Astrocyte (in vitro differentiated cells and primary cell): ENCODE measurements at regions not wholly inside any gene's neighbourhood (a gene's known extent, or its start where the extent isn't known, plus 50 kb on each side); places are given as distances from the start of the nearest gene placed in this dataset.

Experiments
- DNase-seq: peaks from one replicate; pipeline ENCODE4 v3.0.0-alpha.2; 2010; ENCODE audit warnings: low read depth
- FAIRE-seq: peaks from 2 replicates; lab custom pipeline; 2011; peaks lifted over from hg19 to GRCh38; lab: Jason Lieb, UNC
- H2AFZ ChIP-seq: 2 replicates; pipeline ENCODE4 v1.6.0; 2012; ENCODE audit warnings: low read depth, low read length, inconsistent platforms
- H3K27ac ChIP-seq: 2 replicates; pipeline ENCODE4 v1.5.1; 2011; ENCODE audit warnings: low read depth, low read length, inconsistent platforms
- H3K27me3 ChIP-seq: 2 replicates; pipeline ENCODE4 v1.6.0; 2011; ENCODE audit warnings: low read length, inconsistent platforms; ENCODE audit not compliant: insufficient read depth
- H3K36me3 ChIP-seq: 2 replicates; pipeline ENCODE4 v1.5.1; 2011; ENCODE audit warnings: low read length, inconsistent platforms; ENCODE audit not compliant: insufficient read depth
- H3K4me1 ChIP-seq: 2 replicates; pipeline ENCODE4 v1.5.1; 2011; ENCODE audit warnings: low read length, inconsistent platforms; ENCODE audit not compliant: insufficient read depth
- H3K4me2 ChIP-seq: 2 replicates; pipeline ENCODE4 v1.6.0; 2012; ENCODE audit warnings: low read length, inconsistent platforms
- H3K4me3 ChIP-seq: 2 replicates; pipeline ENCODE4 v1.5.1; 2011; ENCODE audit warnings: low read depth, mild to moderate bottlenecking, low read length, inconsistent platforms; ENCODE audit not compliant: insufficient read depth
- H3K79me2 ChIP-seq: 2 replicates; pipeline ENCODE4 v1.6.0; 2012; ENCODE audit warnings: mild to moderate bottlenecking, low read length, inconsistent platforms; ENCODE audit not compliant: insufficient read depth
- H3K9ac ChIP-seq: 2 replicates; pipeline ENCODE4 v1.6.0; 2012; ENCODE audit warnings: mild to moderate bottlenecking, low read length, inconsistent platforms
- H3K9me3 ChIP-seq: 2 replicates; pipeline ENCODE4 v1.5.1; 2012; ENCODE audit warnings: low read depth, mild to moderate bottlenecking, low read length, inconsistent platforms; ENCODE audit not compliant: insufficient read depth
- H4K20me1 ChIP-seq: 2 replicates; pipeline ENCODE4 v1.6.0; 2012; ENCODE audit warnings: low read length, inconsistent platforms; ENCODE audit not compliant: insufficient read depth
- H3K27ac Mint-ChIP-seq: one replicate; pipeline ENCODE4 v1.8.0; 2021; ENCODE audit warnings: mild to moderate bottlenecking, mixed read lengths; ENCODE audit not compliant: unreplicated experiment
- H3K27me3 Mint-ChIP-seq: one replicate; pipeline ENCODE4 v1.8.0; 2021; ENCODE audit warnings: low read depth, mixed read lengths; ENCODE audit not compliant: unreplicated experiment
- H3K36me3 Mint-ChIP-seq: one replicate; pipeline ENCODE4 v1.8.0; 2021; ENCODE audit warnings: low read depth, mixed read lengths; ENCODE audit not compliant: unreplicated experiment
- H3K4me1 Mint-ChIP-seq: one replicate; pipeline ENCODE4 v1.8.0; 2021; ENCODE audit warnings: low read depth, mixed read lengths; ENCODE audit not compliant: unreplicated experiment
- H3K4me3 Mint-ChIP-seq: one replicate; pipeline ENCODE4 v1.8.0; 2021; ENCODE audit warnings: mild to moderate bottlenecking, moderate library complexity, mixed read lengths; ENCODE audit not compliant: unreplicated experiment
- H3K9me3 Mint-ChIP-seq: one replicate; pipeline ENCODE4 v1.8.0; 2021; ENCODE audit warnings: mild to moderate bottlenecking, mixed read lengths; ENCODE audit not compliant: unreplicated experiment
- CTCF ChIP-seq: IDR thresholded peaks from 2 replicates; pipeline ENCODE4 v1.5.1; 2011; ENCODE audit warnings: low read depth, mild to moderate bottlenecking, inconsistent platforms, low read length, moderate library complexity; ENCODE audit not compliant: insufficient read depth
- EZH2 ChIP-seq: IDR thresholded peaks from 2 replicates; pipeline ENCODE4 v1.6.1; 2012; ENCODE audit warnings: mild to moderate bottlenecking, low read length, inconsistent platforms; ENCODE audit not compliant: insufficient read depth

GRCh38 chr4:117768610-117769009 lies 265.7 kb upstream of the NDST3 start:
- no peak overlapping the region for H3K4me3 ChIP-seq
- no peak overlapping the region for H3K27ac ChIP-seq
- no peaks in the 10 kb centered on the region for H3K27me3 ChIP-seq
- Mint-ChIP-seq H3K4me1 (no peaks in the 10 kb centered on the region), H3K36me3 (no peaks in the 10 kb centered on the region), H3K4me3 (no peak overlapping the region), H3K9me3 (no peaks in the 10 kb centered on the region), H3K27me3 (no peaks in the 10 kb centered on the region), H3K27ac (no peak overlapping the region)
- no peaks in the 10 kb centered on the region for H3K36me3 ChIP-seq
- H3K4me2 ChIP-seq, result no peak overlapping the region
- DNase-seq (no peak), FAIRE-seq (no peak)
- no peak overlapping the region for H3K9ac ChIP-seq
- no peak overlapping the region for H2AFZ ChIP-seq
- H3K4me1 ChIP-seq, result peaks cover 8% of the 10 kb centered on the region
- no peaks in the 10 kb centered on the region for H4K20me1 ChIP-seq
- TF ChIP-seq EZH2 (no peak), CTCF (no peak)
- no peaks in the 10 kb centered on the region for H3K9me3 ChIP-seq
- H3K79me2 ChIP-seq, result no peaks in the 10 kb centered on the region

- FAIRE-seq (no peak), DNase-seq (no peak)
- H4K20me1 ChIP-seq, result no peaks in the 10 kb centered on the region
- H3K4me1 Mint-ChIP-seq, result no peaks in the 10 kb centered on the region
- H3K9me3 ChIP-seq, result no peaks in the 10 kb centered on the region
- no peak for TF ChIP-seq EZH2
- no peak for TF ChIP-seq CTCF
- H3K79me2 ChIP-seq, result no peaks in the 10 kb centered on the region
- H3K36me3 ChIP-seq, result no peaks in the 10 kb centered on the region
- no peak overlapping the region for H3K4me2 ChIP-seq
- no peak overlapping the region for H2AFZ ChIP-seq
- no peak overlapping the region for H3K27ac Mint-ChIP-seq
- no peak overlapping the region for H3K4me3 ChIP-seq
- peaks cover 8% of the 10 kb centered on the region for H3K4me1 ChIP-seq
- H3K27ac ChIP-seq, result no peak overlapping the region
- no peaks in the 10 kb centered on the region for H3K27me3 ChIP-seq
- no peaks in the 10 kb centered on the region for H3K36me3 Mint-ChIP-seq
- no peak overlapping the region for H3K4me3 Mint-ChIP-seq
- H3K9ac ChIP-seq, result no peak overlapping the region
- H3K9me3 Mint-ChIP-seq, result no peaks in the 10 kb centered on the region
- H3K27me3 Mint-ChIP-seq, result no peaks in the 10 kb centered on the region
Measured at GRCh38 chr4:117770269-117771102, 263.8 kb upstream of the NDST3 start.

GRCh38 chr4:117771647-117772337 lies 262.5 kb upstream of the NDST3 start:
- no peak overlapping the region for H3K4me3 ChIP-seq
- FAIRE-seq (no peak), DNase-seq (no peak)
- H3K9me3 ChIP-seq, result no peaks in the 10 kb centered on the region
- Mint-ChIP-seq H3K36me3 (no peaks in the 10 kb centered on the region), H3K4me1 (no peaks in the 10 kb centered on the region), H3K27ac (no peak overlapping the region), H3K9me3 (no peaks in the 10 kb centered on the region), H3K4me3 (no peak overlapping the region), H3K27me3 (no peaks in the 10 kb centered on the region)
- H4K20me1 ChIP-seq, result no peaks in the 10 kb centered on the region
- H3K27ac ChIP-seq, result no peak overlapping the region
- H3K4me1 ChIP-seq, result peaks cover 8% of the 10 kb centered on the region
- no peak overlapping the region for H3K9ac ChIP-seq
- no peaks in the 10 kb centered on the region for H3K79me2 ChIP-seq
- no peak overlapping the region for H3K4me2 ChIP-seq
- no peaks in the 10 kb centered on the region for H3K27me3 ChIP-seq
- TF ChIP-seq CTCF (no peak), EZH2 (no peak)
- no peaks in the 10 kb centered on the region for H3K36me3 ChIP-seq
- no peak overlapping the region for H2AFZ ChIP-seq
